ENCODE measurements at regions not wholly inside any gene's neighbourhood (a gene's known extent, or its start where the extent isn't known, plus 50 kb on each side); places are given as distances from the start of the nearest gene placed in this dataset.

GRCh38 chr2:216294305-216294704 is 78.0 kb downstream of the MARCHF4 start:
- Mint-ChIP-seq H3K36me3 (ENCODE audit: insufficient read depth, unreplicated experiment) (no peaks in the 10 kb centered on the region), H3K4me1 (ENCODE audit: low read depth, unreplicated experiment) (no peaks in the 10 kb centered on the region), H3K27me3 (ENCODE audit: unreplicated experiment) (peaks cover 36% of the 10 kb centered on the region), H3K4me3 (ENCODE audit: low read depth, unreplicated experiment) (no peak overlapping the region), H3K27ac (ENCODE audit: unreplicated experiment) (no peak overlapping the region), H3K9me3 (ENCODE audit: low read depth, unreplicated experiment) (no peaks in the 10 kb centered on the region)
- TF ChIP-seq CTCF (IDR thresholded peaks at IDR 0.05; ENCODE audit: unreplicated experiment): no peak
- intact Hi-C loops (cut with micrococcal nuclease; ENCODE audit: unreplicated experiment): no loop called here
- no TSS peak for BruUV-seq (replicated peaks)
- CTCF ChIA-PET: no interaction called here
- DNase-seq: no peak

- intact Hi-C loops (cut with micrococcal nuclease; ENCODE audit: unreplicated experiment): no loop called here
- no peak overlapping the region for H3K4me3 Mint-ChIP-seq (ENCODE audit: low read depth, unreplicated experiment)
- BruUV-seq (replicated peaks): no TSS peak
- H3K36me3 Mint-ChIP-seq (ENCODE audit: insufficient read depth, unreplicated experiment): no peaks in the 10 kb centered on the region
- no peaks in the 10 kb centered on the region for H3K9me3 Mint-ChIP-seq (ENCODE audit: low read depth, unreplicated experiment)
- DNase-seq: no peak
- peaks cover 31% of the 10 kb centered on the region for H3K27me3 Mint-ChIP-seq (ENCODE audit: unreplicated experiment)
- no peak overlapping the region for H3K27ac Mint-ChIP-seq (ENCODE audit: unreplicated experiment)
- TF ChIP-seq CTCF (IDR thresholded peaks at IDR 0.05; ENCODE audit: unreplicated experiment): no peak
- no peaks in the 10 kb centered on the region for H3K4me1 Mint-ChIP-seq (ENCODE audit: low read depth, unreplicated experiment)
- CTCF ChIA-PET: no interaction called here
Observed at GRCh38 chr2:216293883-216294282, 78.4 kb downstream of the MARCHF4 start.

GRCh38 chr2:216292886-216293301 is 79.4 kb downstream of the MARCHF4 start:
- TF ChIP-seq CTCF (IDR thresholded peaks at IDR 0.05; ENCODE audit: unreplicated experiment): no peak
- no peaks in the 10 kb centered on the region for H3K9me3 Mint-ChIP-seq (ENCODE audit: low read depth, unreplicated experiment)
- no peak overlapping the region for H3K27ac Mint-ChIP-seq (ENCODE audit: unreplicated experiment)
- no peak overlapping the region for H3K4me3 Mint-ChIP-seq (ENCODE audit: low read depth, unreplicated experiment)
- no peaks in the 10 kb centered on the region for H3K36me3 Mint-ChIP-seq (ENCODE audit: insufficient read depth, unreplicated experiment)
- CTCF ChIA-PET: interaction anchor here (0.6 kb wide), 2 partner anchors 209 to 1273 kb away, joined by 3 to 4 read pairs; no protein-coding TSS in a partner anchor
- no peaks in the 10 kb centered on the region for H3K4me1 Mint-ChIP-seq (ENCODE audit: low read depth, unreplicated experiment)
- peaks cover 21% of the 10 kb centered on the region for H3K27me3 Mint-ChIP-seq (ENCODE audit: unreplicated experiment)
- intact Hi-C loops (cut with micrococcal nuclease; ENCODE audit: unreplicated experiment): no loop called here
- BruUV-seq (replicated peaks): no TSS peak
- no peak for DNase-seq

- Mint-ChIP-seq H3K4me3 (ENCODE audit: low read depth, unreplicated experiment) (no peak overlapping the region), H3K9me3 (ENCODE audit: low read depth, unreplicated experiment) (no peaks in the 10 kb centered on the region), H3K27me3 (ENCODE audit: unreplicated experiment) (peaks cover 17% of the 10 kb centered on the region), H3K27ac (ENCODE audit: unreplicated experiment) (no peak overlapping the region), H3K36me3 (ENCODE audit: insufficient read depth, unreplicated experiment) (no peaks in the 10 kb centered on the region), H3K4me1 (ENCODE audit: low read depth, unreplicated experiment) (no peaks in the 10 kb centered on the region)
- no peak for DNase-seq
- CTCF ChIA-PET: no interaction called here
- BruUV-seq (replicated peaks): no TSS peak
- TF ChIP-seq CTCF (IDR thresholded peaks at IDR 0.05; ENCODE audit: unreplicated experiment): no peak
- intact Hi-C loops (cut with micrococcal nuclease; ENCODE audit: unreplicated experiment): no loop called here
Observed at GRCh38 chr2:216292475-216292874, 79.8 kb downstream of the MARCHF4 start.
